HG03460 (cell line): ENCODE measurements at regions not wholly inside any gene's neighbourhood (a gene's known extent, or its start where the extent isn't known, plus 50 kb on each side); places are given as distances from the start of the nearest gene placed in this dataset.
"Not testable (repeated sequence)": the region's sequence is repeated elsewhere in the genome, so short reads cannot be mapped to it uniquely, and the experiment has no call there.

Experiments
- ATAC-seq: cut with Tn5 transposase; IDR thresholded peaks from one replicate; pipeline ENCODE4 v1.9.1; 2021; ENCODE audit not compliant: unreplicated experiment

DNA sequence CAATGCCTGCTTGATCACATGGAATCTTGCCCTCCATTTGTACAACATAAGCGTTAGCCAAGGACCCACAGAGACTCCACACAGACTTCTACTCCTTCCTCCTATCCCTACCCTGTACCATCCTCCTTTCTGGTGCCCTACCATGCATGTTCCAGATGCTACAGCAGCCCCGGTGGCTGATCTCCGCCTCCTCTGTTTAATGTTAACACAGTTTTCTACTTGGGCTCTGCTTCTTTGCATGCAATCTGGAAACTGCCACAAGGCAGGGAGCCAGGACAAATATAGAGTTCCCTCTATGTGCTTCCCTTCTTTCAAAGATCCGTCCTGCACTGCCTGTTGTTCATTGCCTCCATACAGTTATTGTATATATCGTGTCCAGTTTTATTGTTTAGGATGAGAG is 368.6 kb upstream of the TENM3 start:
- no peak for ATAC-seq

GRCh38 chr4:181877329-181877848 is 365.8 kb upstream of the TENM3 start:
- ATAC-seq = no peak

- no peak for ATAC-seq
These were observed 353.2 kb upstream of the TENM3 start for GRCh38 chr4:181890031-181890430.

DNA sequence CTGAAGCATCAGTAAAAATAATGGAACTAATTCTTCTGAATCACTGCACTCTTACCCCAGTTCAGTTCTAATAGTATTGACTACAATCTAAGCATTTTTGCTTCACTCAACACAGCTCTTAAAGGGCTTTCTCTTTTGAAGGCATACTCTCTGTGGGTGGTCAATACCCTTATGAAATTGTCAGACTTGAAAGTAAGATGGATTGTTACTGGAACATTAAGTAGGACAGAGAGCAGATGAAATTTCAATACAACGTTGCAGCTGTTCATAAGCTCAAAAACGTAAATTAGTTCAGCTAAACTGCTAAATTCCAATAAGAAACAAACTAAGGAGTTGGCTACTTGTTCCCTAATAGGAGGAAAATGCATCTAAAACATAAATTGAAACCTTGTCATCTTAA is 352.3 kb upstream of the TENM3 start:
- no peak for ATAC-seq

DNA sequence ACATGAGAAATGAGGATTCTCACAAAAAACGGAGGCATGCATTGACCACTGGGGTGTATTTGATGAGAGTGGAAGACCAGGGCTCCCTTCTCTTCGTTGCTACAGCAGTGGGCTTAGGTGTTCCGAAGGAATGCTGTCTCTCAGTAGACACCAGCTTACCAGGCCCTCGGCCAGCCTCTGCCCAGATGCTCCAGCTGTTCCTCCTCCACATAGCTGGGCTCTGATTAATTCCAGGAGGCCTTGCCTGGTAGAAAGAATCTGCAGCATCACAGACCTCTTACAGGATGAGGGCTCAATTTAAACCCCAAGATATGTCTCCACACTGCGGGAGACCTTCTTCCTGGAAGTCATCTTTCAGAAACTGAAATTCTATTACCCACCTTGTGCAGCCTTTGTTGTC is 346.6 kb upstream of the TENM3 start:
- ATAC-seq = no peak

- ATAC-seq = no peak
These were observed 345.3 kb upstream of the TENM3 start for GRCh38 chr4:181897935-181898334.

- ATAC-seq = not testable (repeated sequence)
These were observed 340.8 kb upstream of the TENM3 start for GRCh38 chr4:181902404-181902803.

- ATAC-seq = no peak
These were observed 337.5 kb upstream of the TENM3 start for GRCh38 chr4:181905708-181906107.

DNA sequence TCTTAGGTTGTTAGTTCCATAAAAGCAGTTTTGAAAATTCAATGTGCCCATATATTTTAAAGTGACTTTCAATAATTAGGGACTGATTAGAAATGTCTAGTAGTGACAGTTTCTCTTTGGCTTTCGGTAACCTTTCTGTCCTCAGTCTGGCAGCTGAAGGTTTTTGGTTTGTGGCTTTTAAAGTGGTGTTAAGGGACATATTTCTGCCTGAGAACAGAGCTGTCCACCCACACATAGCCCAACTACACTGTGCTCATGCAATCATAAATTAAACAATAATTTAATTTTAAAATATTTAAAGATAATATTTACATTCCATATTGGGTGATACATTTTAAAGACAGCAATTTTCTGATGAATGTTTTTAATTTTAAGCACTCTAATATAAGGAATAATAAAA is 335.0 kb upstream of the TENM3 start:
- ATAC-seq = no peak

DNA sequence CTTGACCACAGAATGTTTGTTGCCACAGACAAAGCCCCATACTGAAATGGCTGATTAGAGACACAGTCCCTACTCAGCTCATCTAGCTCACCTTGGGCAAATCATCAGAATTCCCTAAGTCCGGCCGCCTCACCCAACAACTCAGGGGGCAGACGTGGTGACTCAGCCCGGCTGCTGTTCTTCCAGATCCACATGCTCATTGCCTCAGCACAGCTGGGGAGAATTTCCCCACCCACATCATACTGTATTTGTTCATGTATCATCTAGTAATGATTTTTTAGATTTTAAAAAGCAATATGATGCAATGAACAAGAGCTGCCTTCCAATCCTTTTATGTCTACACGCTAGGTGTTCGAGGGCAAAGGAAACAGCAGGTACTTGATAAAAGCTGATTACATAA is 333.8 kb upstream of the TENM3 start:
- ATAC-seq = no peak

GRCh38 chr4:181911420-181911819 is 331.8 kb upstream of the TENM3 start:
- ATAC-seq = no peak

GRCh38 chr4:181933471-181933870 is 309.7 kb upstream of the TENM3 start:
- no peak for ATAC-seq

GRCh38 chr4:181938631-181939030 is 304.6 kb upstream of the TENM3 start:
- ATAC-seq = no peak

- ATAC-seq = no peak
These were observed 303.8 kb upstream of the TENM3 start for GRCh38 chr4:181939199-181939945.

- ATAC-seq = no peak
These were observed 298.7 kb upstream of the TENM3 start for GRCh38 chr4:181944527-181944926.

DNA sequence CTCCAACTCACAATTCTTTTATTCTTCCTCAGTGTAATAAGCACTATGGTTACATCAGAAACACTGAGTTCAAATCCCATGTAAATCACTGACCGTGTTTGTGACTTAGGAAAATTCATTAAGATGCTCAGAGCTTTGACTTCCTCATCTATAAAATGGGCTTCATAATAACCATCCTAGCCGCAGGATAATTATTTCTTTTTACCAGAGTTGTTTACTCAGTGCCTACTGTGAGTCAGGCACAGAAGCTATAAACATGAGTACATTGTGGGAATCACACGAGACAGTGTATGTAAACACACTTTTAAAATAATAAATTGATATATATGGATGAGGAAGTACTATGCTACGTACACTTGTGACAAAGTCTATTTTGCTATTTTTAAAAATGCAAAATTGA is 296.3 kb upstream of the TENM3 start:
- no peak for ATAC-seq

GRCh38 chr4:181948839-181949382 is 294.3 kb upstream of the TENM3 start:
- ATAC-seq = no peak

GRCh38 chr4:181949704-181950312 is 293.4 kb upstream of the TENM3 start:
- ATAC-seq = no peak

DNA sequence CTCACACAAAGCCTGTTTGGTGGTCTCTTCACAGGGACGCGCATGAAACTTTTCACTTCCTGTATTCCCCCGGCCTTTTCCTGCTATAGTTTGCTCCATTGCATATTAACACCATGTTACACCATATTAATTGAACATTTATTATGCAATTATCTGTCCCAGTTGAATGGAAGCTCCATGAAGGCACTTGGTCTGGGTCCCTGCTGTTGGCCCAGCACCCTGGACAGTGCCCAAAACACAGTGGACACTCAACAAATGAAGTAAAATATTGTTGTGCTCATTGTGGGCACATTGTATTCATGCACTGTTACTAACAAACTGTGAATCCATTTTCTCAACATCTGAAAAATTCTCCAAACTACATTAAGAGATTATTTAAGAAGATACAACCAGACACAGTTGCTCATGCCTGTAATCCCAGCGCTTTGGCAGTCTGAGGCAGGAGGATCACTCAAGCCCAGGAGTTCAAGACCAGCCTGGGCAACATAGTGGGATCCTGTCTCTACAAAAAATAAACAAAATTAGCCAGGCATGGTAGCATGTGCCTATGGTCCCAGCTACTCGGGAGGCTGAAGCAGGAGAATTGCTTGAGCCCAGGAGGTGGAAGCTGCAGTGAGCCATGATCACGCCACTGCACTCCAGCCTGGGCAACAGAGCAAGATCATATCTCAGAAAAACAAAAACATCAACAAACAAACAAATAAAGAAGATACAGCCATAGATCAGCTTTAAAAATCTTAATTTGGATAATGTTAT is 292.7 kb upstream of the TENM3 start:
- ATAC-seq = no peak

- no peak for ATAC-seq
These were observed 291.9 kb upstream of the TENM3 start for GRCh38 chr4:181951265-181951664.

DNA sequence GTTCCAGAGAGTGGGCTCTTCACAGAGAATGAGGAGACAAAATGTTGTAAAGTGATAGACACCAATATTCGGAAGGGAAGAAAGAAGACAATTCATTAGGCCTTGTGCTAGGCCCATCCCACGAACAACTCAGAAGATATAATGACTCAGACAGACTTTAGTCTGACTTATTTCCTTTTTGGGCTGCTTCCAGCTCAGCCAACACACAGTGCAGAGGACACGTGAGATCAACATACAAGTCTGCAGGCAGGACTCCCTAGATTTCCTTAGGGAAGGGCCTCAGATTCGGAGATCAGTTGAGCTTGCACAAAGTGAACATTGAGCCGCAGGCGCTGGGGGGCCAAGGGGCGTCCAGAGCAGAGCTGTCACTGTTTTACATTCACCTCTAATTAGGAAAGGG is 290.7 kb upstream of the TENM3 start:
- no peak for ATAC-seq

DNA sequence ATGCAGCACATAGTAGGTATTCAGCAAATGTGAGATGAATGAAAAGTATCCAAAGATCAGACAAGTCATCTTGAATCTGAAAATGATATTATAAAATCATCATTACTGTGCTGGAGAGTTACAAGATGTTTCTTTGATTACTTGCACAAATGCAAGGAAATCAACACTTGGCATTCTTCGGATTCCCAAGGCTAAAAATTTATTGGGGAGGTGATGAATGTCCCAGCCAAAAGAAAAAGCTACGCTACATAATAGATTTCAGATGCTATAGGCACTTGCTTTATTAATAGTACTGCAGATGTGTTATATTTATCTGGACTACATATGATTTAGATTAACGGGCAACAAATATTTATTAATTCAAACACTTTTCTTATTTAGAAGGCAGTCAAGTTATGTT is 286.7 kb upstream of the TENM3 start:
- no peak for ATAC-seq
